K562 (cell line): ENCODE measurements at regions not wholly inside any gene's neighbourhood (a gene's known extent, or its start where the extent isn't known, plus 50 kb on each side); places are given as distances from the start of the nearest gene placed in this dataset.

ENCODE experiments used
- CHD7 ChIP-seq: fragments of 200-600 bp; sonication (generic); IDR thresholded peaks from one replicate; pipeline ENCODE4 v1.6.1; 2012; ENCODE audit warnings: mild to moderate bottlenecking, low read depth, low read length, inconsistent platforms
- E2F6 ChIP-seq, 2 experiments: IDR thresholded peaks; 2 replicates each; pipeline ENCODE4 v1.6.1; 2011; ENCODE audit warnings: borderline replicate concordance in 1 of 2, control low read depth in 1 of 2, low read depth in 1 of 2, low read length in 1 of 2, mild to moderate bottlenecking in 1 of 2, mixed read lengths in 1 of 2, moderate library complexity in 1 of 2; ENCODE audit not compliant: insufficient read depth in 1 of 2, insufficient read length in 1 of 2, poor library complexity in 1 of 2, severe bottlenecking in 1 of 2; ENCODE audit errors: extremely low read depth in 1 of 2
- ZBTB40 ChIP-seq, 2 experiments: fragments of 450-650 bp in 1 of 2; sonication (generic) in 1 of 2; formaldehyde crosslinking in 1 of 2; IDR thresholded peaks; 2 replicates each; pipeline versions ENCODE4 v1.7.1 to v1.9.0; 2016 to 2022; ENCODE audit warnings: inconsistent platforms in 1 of 2, mild to moderate bottlenecking in 1 of 2, missing genetic modification reagents in 1 of 2

- TF ChIP-seq CHD7 (no peak), E2F6 (IDR thresholded peaks at IDR 0.05; ENCODE audit: borderline replicate concordance in 1 of 2, extremely low read depth in 1 of 2, insufficient read depth in 1 of 2, insufficient read length in 1 of 2, low read depth in 1 of 2, low read length in 1 of 2, poor library complexity in 1 of 2, severe bottlenecking in 1 of 2) (peak in 1 of 2 experiments; percentile 24), ZBTB40 (IDR thresholded peaks at IDR 0.05) (no peak), ZBTB40 (CRISPR knock-in tag; IDR thresholded peaks at IDR 0.05) (no peak)
- TF ChIP-seq, all 486 proteins: peak for 2
Observed at GRCh38 chr10:100659361-100660098, 85.9 kb upstream of the PAX2 start (continued).
